Inflammatory macrophage treated with lipopolysaccharide for 1 hour (primary cell): ENCODE measurements at regions not wholly inside any gene's neighbourhood (a gene's known extent, or its start where the extent isn't known, plus 50 kb on each side); places are given as distances from the start of the nearest gene placed in this dataset.
A peak's percentile ranks its signal among the peaks of the same experiment; 100 is the strongest.
"Not testable (repeated sequence)": the region's sequence is repeated elsewhere in the genome, so short reads cannot be mapped to it uniquely, and the experiment has no call there.

Source experiments
- DNase-seq, 2 donors: peaks; one replicate each; pipeline ENCODE4 v3.0.0-alpha.2; 2020 to 2022

DNA sequence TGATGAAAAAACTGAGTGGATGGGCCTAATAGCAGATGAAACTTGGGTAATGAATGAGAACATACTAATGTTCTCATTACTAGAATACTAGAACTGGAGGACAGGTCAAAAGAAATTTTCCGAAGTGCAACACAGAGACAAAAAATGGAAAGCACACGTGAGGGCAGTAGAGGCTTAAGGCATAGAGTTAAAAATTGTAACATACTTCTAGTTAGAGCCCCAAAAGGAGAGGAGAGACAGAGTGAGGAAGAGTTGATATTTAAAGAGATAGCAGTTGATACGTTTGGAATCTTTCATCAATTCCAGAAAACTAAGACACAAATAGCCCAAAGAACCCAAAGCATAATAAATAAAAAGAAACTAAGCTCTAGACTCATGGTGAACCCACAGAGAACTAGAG lies 327.9 kb downstream of the SQOR start:
- no peak for DNase-seq

GRCh38 chr15:45970542-45970941 lies 335.7 kb downstream of the SQOR start:
- DNase-seq, result no peak

DNA sequence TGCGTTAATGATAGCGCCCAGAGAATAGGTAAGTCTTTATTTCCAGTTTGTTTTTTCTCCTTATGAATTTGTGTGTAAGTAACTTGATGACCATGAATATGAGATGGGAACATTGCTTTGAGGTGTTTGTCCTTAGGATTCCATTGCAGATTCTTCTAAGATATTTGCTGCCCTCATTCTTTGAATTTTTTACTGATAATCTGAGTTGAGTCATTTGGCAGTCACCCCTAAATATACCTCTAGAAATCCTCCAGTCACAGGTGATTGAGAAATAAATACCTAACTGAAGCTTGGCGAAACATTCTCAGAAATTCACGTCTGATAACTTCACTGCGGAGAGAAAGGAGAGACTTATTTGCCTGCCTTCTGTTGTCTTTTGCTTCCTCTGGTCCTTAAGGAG lies 345.5 kb downstream of the SQOR start:
- no peak for DNase-seq

GRCh38 chr15:45981625-45982024 lies 346.8 kb downstream of the SQOR start:
- no peak for DNase-seq

DNA sequence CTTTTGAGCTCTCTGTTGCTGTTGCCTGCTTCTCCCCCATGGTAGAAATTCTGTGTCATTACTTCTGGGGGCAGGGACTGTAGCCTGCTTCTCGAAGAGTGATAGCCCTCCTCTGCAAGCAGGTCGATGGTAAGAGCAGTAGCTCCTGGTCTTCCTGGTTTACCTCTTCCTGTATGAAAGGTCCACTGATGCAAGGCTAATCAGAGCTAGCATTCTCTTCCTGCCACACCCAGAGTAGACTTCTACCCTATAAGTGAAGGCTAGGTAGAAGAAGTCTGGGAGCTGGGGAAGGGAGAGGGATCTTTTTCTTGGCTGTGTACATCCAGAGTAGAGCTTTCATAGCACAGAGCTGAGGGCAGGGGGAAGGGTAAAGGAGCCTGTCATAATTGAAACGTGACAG lies 357.0 kb downstream of the SQOR start:
- no peak for DNase-seq

DNA sequence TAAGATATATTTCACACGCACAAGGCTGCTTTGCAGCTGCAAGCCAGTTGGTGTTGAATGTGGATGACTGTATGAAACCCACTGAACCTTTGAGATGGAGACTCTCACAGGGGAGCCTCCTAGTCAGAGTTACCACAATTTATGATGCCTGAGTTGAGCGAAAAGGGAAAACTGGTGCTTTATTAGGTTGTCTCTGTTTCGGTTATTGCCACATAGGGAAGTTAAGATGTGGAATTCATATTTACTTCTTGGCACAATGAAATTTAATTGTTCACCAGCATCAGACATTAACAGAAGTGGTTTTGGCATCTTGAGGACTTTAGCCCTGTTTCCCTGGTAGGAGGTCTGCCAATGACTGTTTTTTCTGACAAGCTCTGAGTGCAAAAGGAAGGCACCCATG lies 358.2 kb downstream of the SQOR start:
- no peak for DNase-seq

DNA sequence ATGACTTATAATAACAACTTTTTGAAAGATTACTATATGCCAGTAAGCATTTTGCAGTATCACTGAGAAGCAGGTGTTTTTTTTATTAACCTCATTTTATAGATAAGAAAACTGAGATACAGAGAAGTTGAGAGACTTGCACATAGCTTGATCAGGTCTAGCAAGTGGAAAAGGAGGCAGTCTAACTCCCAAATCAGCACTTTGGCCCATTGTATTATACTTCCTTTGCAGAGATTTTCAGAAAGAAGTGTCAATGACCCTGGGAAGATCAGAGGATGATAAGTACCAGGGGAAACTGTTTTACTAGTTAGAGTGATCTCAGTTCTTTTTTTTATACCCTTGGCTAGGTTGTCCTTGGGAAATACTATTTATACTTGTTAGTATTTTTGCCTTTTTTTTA lies 358.7 kb downstream of the SQOR start:
- DNase-seq, result no peak

DNA sequence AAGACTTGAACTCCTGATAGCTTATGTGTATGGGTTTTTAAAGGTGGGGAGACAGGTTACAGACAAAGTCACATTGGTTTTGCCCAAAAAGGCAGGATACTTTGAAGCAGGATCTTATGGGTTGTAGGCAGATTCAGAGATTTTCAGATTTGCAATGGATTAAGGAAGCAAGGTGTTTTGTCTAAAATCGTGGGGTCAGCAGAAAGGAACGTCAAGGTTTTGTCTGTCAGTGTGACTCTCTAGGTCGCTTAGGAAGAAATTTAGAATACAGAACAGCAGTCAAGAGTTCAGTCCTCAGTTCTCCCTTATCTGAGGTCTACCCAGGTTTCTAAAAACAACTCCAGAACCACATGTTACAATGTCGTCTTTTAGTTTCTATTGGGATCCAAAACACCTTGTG lies 361.0 kb downstream of the SQOR start:
- DNase-seq, result no peak

GRCh38 chr15:46014532-46014931 lies 379.7 kb downstream of the SQOR start:
- DNase-seq, result no peak

GRCh38 chr15:46034755-46035154 lies 399.9 kb downstream of the SQOR start:
- DNase-seq, result no peak

DNA sequence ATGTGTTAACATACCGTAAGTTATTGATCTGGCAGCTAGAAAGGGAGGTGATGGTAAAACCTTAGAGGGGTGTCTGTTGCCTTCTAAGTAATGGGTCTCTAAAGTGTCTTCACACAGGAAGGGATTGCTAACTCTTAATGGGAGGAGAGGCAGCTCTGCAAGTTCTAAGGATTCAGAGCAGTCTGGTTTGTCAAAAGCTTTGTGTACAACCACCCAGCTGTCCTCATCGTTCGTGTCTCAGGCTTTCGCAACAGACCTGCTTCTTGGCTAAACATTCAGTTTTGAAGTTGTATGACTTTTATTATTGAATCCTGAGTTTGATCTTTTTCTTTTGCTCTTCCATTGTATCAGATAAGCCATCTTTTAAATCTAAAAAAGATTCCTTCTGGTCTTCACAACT lies 404.9 kb downstream of the SQOR start:
- no peak for DNase-seq

DNA sequence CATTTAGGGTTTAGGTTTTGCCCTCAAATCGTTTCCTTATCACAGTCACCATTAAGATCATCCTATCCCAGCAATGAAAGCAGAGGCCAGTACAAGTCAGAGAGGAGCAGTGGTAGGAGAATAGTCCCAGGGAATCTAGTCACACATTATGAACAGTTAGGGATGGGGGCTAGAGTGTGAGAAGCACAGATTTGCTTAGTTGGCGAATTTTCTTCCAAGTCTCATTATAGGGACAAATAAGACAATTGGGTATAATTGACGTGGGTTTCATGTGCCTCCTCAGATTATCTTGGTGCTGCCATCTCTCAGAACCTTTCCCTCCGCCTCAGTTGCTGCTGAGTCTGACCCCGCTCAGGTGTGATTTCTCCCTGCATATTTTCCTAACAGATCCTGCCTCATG lies 407.1 kb downstream of the SQOR start:
- DNase-seq, result no peak

DNA sequence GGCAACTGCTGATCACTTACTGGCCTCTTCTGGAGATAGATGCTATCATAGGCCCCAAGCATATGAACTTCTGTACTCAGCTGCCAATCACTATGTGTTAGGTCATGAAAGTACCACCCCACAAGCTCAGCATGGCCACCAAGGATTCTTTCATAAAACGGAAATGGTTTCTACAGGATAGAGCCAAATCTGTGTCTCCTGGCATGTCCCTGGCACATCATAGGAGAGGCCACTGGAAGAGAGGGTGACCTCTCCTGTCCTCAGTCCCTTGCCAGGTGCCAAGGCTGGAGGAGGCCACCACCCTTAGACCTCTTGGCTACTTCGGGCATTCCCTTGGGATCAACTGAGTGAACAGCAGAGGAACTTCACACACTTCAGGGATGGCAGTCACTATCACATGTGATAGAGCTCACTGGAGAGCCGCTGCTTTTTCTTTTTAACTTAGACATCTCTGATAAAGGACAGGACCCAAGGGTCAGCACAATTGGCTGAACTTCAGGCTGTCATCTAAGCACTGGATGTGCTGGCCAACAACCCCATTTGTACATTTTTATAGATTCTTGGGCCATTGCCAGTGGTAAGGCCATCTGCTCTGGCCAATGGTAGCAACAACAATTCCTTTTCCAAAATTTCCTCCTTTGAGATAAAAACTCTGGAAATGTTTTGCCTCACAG lies 425.2 kb downstream of the SQOR start:
- DNase-seq, result no peak

DNA sequence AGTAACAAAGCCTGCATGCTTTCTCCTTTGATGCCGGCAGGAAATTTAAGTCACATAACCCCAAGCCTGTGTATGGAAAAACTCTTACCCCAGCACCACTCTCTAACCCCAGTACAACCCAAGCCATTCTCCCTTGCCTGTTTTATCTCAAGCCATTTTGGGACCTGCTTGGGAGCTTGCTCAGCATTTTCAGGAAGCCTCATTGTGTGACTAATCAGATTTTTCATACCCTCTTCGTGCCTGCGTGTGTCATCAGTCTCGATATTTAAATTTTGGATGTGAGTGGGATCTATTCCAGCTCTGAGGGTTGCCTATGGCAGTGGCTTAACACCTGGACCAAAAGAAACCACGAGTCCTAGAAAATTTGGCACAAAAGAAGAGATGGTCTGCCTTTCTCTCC lies 426.2 kb downstream of the SQOR start:
- no peak for DNase-seq

GRCh38 chr15:46077220-46077619 lies 442.4 kb downstream of the SQOR start:
- DNase-seq, result no peak

GRCh38 chr15:46079046-46079445 lies 444.2 kb downstream of the SQOR start:
- no peak for DNase-seq

- DNase-seq, result no peak
These were observed 445.2 kb downstream of the SQOR start for GRCh38 chr15:46080016-46080415.

DNA sequence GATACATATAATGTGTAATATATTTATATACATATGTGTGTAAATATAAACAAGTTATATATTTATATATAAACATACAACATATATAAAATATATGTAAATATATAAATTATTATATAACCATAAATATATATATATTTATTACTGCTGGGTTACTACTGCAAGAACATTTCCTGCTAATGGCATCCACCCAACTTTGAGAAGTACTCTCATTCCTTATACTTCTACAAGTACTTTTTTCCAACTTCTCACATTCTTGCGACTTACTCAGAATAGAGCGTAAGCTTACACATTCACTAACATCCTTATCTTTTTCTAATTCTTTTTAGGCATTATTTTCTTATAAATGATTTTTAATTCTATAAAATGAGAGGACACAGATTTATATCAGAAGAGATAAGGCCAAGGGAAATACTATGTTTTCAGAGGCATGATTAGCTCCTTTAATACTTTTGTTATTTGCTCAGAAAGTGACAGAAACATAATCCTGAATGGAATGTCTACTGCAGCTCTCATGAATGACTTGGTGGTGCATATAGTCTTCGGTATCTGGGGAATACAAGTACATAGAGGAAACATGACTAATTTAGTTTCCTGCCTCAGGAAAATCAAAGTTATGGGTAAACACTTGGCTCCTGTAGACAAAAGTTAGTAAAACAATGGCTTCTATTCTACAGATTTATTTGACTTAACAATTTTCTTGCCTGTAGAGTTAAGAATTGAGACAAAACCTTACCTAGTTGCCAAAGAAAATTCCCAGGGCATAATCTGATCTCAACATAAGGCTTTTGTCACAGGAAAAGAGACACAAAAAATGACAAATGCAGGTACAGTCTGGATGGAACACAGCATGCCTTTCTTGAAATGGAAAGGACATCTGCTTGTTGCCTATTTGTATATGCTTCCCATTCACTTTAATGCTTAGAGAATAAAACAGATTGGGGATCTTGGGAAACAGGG lies 453.9 kb downstream of the SQOR start:
- DNase-seq, result no peak

DNA sequence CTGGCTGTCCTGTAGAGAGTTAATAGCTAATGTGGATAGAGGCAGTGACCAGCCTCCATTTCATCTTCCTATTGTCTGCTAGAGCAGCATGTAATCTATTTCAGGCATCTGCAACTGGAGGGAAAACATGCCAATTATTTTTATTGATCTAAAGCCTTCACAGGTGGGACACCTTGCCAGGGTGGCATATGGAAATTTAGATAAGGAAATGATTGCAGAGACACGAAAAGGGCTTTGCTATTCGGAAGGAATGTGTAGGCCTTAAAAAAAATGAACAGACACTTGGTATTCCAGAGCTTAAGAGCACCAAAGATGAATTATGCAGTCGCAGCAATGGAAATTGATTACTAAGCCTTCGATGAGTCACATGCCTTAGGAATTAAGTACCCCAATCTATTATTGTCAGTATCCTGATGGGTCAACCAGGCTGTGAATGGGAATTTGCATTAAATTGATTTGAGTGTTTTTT lies 454.7 kb downstream of the SQOR start:
- DNase-seq, result no peak

DNA sequence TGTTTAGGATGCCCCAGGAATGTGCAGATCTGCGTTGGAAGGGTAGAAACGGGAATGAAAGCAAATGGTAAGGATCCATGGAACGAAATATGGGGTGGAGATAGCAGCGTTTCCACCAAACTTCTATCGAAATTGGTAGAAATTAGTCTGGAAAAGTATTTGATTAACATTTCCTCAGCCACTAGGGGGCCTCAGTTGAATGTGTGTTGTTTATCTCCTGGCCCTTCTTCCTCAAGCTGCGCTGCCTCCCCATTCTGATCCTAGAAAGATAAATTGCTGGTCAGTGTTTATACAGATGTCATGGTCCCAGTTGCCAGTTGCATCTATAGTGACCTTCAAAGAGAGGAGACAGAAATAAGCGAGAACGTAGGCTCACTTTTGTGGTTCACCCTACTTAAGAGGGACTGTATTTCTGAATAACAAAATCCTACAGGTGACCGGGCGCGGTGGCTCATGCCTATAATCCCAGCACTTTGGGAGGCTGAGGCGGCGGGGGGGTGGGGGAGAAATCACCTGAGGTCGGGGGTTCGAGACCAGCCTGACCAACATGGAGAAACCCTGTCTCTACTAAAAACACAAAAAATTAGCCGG lies 457.1 kb downstream of the SQOR start:
- peak; percentile 1 to 3 for DNase-seq

GRCh38 chr15:46098006-46098405 lies 463.2 kb downstream of the SQOR start:
- DNase-seq, result not testable (repeated sequence)

DNA sequence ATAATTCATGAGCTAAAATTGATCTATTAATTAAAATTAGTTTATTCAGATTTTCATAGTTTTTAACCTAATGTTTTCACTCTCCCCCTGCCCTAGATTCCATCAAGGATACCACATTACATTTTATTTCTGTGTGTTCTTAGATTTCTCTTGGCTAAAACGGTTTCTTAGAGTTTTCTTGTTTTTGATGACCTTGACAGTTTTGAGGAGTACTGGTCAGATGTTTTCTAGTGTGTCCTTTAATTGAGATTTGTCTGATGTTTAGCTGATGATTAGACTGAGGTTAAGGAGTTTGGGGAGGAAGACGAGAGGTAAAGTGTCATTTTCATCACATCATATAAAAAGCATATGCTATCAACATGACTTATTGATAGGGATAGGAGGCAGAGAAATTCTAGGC lies 475.9 kb downstream of the SQOR start:
- no peak for DNase-seq

- DNase-seq, result no peak
These were observed 476.9 kb downstream of the SQOR start for GRCh38 chr15:46111730-46112129.

GRCh38 chr15:46117071-46117470 lies 482.2 kb downstream of the SQOR start:
- no peak for DNase-seq
